Astrocyte (in vitro differentiated cells and primary cell): ENCODE measurements at regions not wholly inside any gene's neighbourhood (a gene's known extent, or its start where the extent isn't known, plus 50 kb on each side); places are given as distances from the start of the nearest gene placed in this dataset.

Experiments used
- DNase-seq: peaks from one replicate; pipeline ENCODE4 v3.0.0-alpha.2; 2010; ENCODE audit warnings: low read depth
- FAIRE-seq: peaks from 2 replicates; lab custom pipeline; 2011; peaks lifted over from hg19 to GRCh38; lab: Jason Lieb, UNC
- H2AFZ ChIP-seq: 2 replicates; pipeline ENCODE4 v1.6.0; 2012; ENCODE audit warnings: low read depth, low read length, inconsistent platforms
- H3K27ac ChIP-seq: 2 replicates; pipeline ENCODE4 v1.5.1; 2011; ENCODE audit warnings: low read depth, low read length, inconsistent platforms
- H3K27me3 ChIP-seq: 2 replicates; pipeline ENCODE4 v1.6.0; 2011; ENCODE audit warnings: low read length, inconsistent platforms; ENCODE audit not compliant: insufficient read depth
- H3K36me3 ChIP-seq: 2 replicates; pipeline ENCODE4 v1.5.1; 2011; ENCODE audit warnings: low read length, inconsistent platforms; ENCODE audit not compliant: insufficient read depth
- H3K4me1 ChIP-seq: 2 replicates; pipeline ENCODE4 v1.5.1; 2011; ENCODE audit warnings: low read length, inconsistent platforms; ENCODE audit not compliant: insufficient read depth
- H3K4me2 ChIP-seq: 2 replicates; pipeline ENCODE4 v1.6.0; 2012; ENCODE audit warnings: low read length, inconsistent platforms
- H3K4me3 ChIP-seq: 2 replicates; pipeline ENCODE4 v1.5.1; 2011; ENCODE audit warnings: low read depth, mild to moderate bottlenecking, low read length, inconsistent platforms; ENCODE audit not compliant: insufficient read depth
- H3K79me2 ChIP-seq: 2 replicates; pipeline ENCODE4 v1.6.0; 2012; ENCODE audit warnings: mild to moderate bottlenecking, low read length, inconsistent platforms; ENCODE audit not compliant: insufficient read depth
- H3K9ac ChIP-seq: 2 replicates; pipeline ENCODE4 v1.6.0; 2012; ENCODE audit warnings: mild to moderate bottlenecking, low read length, inconsistent platforms
- H3K9me3 ChIP-seq: 2 replicates; pipeline ENCODE4 v1.5.1; 2012; ENCODE audit warnings: low read depth, mild to moderate bottlenecking, low read length, inconsistent platforms; ENCODE audit not compliant: insufficient read depth
- H4K20me1 ChIP-seq: 2 replicates; pipeline ENCODE4 v1.6.0; 2012; ENCODE audit warnings: low read length, inconsistent platforms; ENCODE audit not compliant: insufficient read depth
- H3K27ac Mint-ChIP-seq: one replicate; pipeline ENCODE4 v1.8.0; 2021; ENCODE audit warnings: mild to moderate bottlenecking, mixed read lengths; ENCODE audit not compliant: unreplicated experiment
- H3K27me3 Mint-ChIP-seq: one replicate; pipeline ENCODE4 v1.8.0; 2021; ENCODE audit warnings: low read depth, mixed read lengths; ENCODE audit not compliant: unreplicated experiment
- H3K36me3 Mint-ChIP-seq: one replicate; pipeline ENCODE4 v1.8.0; 2021; ENCODE audit warnings: low read depth, mixed read lengths; ENCODE audit not compliant: unreplicated experiment
- H3K4me1 Mint-ChIP-seq: one replicate; pipeline ENCODE4 v1.8.0; 2021; ENCODE audit warnings: low read depth, mixed read lengths; ENCODE audit not compliant: unreplicated experiment
- H3K4me3 Mint-ChIP-seq: one replicate; pipeline ENCODE4 v1.8.0; 2021; ENCODE audit warnings: mild to moderate bottlenecking, moderate library complexity, mixed read lengths; ENCODE audit not compliant: unreplicated experiment
- H3K9me3 Mint-ChIP-seq: one replicate; pipeline ENCODE4 v1.8.0; 2021; ENCODE audit warnings: mild to moderate bottlenecking, mixed read lengths; ENCODE audit not compliant: unreplicated experiment
- CTCF ChIP-seq: IDR thresholded peaks from 2 replicates; pipeline ENCODE4 v1.5.1; 2011; ENCODE audit warnings: low read depth, mild to moderate bottlenecking, inconsistent platforms, low read length, moderate library complexity; ENCODE audit not compliant: insufficient read depth
- EZH2 ChIP-seq: IDR thresholded peaks from 2 replicates; pipeline ENCODE4 v1.6.1; 2012; ENCODE audit warnings: mild to moderate bottlenecking, low read length, inconsistent platforms; ENCODE audit not compliant: insufficient read depth

GRCh38 chr20:39853050-39853449 lies 836.0 kb downstream of the MAFB start:
- DNase-seq: no peak
- FAIRE-seq: no peak
- no peaks in the 10 kb centered on the region for H3K27me3 Mint-ChIP-seq
- H3K27ac ChIP-seq: peak overlapping the region; percentile 43
- no peak overlapping the region for H2AFZ ChIP-seq
- H3K79me2 ChIP-seq: no peaks in the 10 kb centered on the region
- H3K27me3 ChIP-seq: no peaks in the 10 kb centered on the region
- H3K4me3 Mint-ChIP-seq: no peak overlapping the region
- peaks cover 65% of the 10 kb centered on the region for H3K4me1 ChIP-seq
- no peak overlapping the region for H3K9ac ChIP-seq
- no peaks in the 10 kb centered on the region for H4K20me1 ChIP-seq
- no peak overlapping the region for H3K4me3 ChIP-seq
- H3K4me2 ChIP-seq: peak overlapping the region; percentile 69
- no peaks in the 10 kb centered on the region for H3K9me3 ChIP-seq
- H3K36me3 Mint-ChIP-seq: no peaks in the 10 kb centered on the region
- H3K4me1 Mint-ChIP-seq: peaks cover 51% of the 10 kb centered on the region
- no peak for TF ChIP-seq CTCF
- no peak for TF ChIP-seq EZH2
- H3K36me3 ChIP-seq: no peaks in the 10 kb centered on the region
- no peaks in the 10 kb centered on the region for H3K9me3 Mint-ChIP-seq
- H3K27ac Mint-ChIP-seq: peak overlapping the region; percentile 83

GRCh38 chr20:39851459-39851858 lies 837.6 kb downstream of the MAFB start:
- Mint-ChIP-seq H3K27ac (peak overlapping the region; percentile 59), H3K9me3 (no peaks in the 10 kb centered on the region), H3K36me3 (no peaks in the 10 kb centered on the region), H3K27me3 (peaks cover 6% of the 10 kb centered on the region), H3K4me1 (peaks cover 50% of the 10 kb centered on the region), H3K4me3 (no peak overlapping the region)
- FAIRE-seq (no peak), DNase-seq (peak; percentile 81)
- peaks cover 63% of the 10 kb centered on the region for H3K4me1 ChIP-seq
- H3K9ac ChIP-seq: peak overlapping the region; percentile 17
- H3K4me2 ChIP-seq: peak overlapping the region; percentile 52
- no peak overlapping the region for H3K4me3 ChIP-seq
- no peaks in the 10 kb centered on the region for H3K79me2 ChIP-seq
- no peak for TF ChIP-seq CTCF
- no peak for TF ChIP-seq EZH2
- no peaks in the 10 kb centered on the region for H4K20me1 ChIP-seq
- H3K9me3 ChIP-seq: no peaks in the 10 kb centered on the region
- no peaks in the 10 kb centered on the region for H3K27me3 ChIP-seq
- H3K27ac ChIP-seq: peak overlapping the region; percentile 56
- no peaks in the 10 kb centered on the region for H3K36me3 ChIP-seq
- H2AFZ ChIP-seq: no peak overlapping the region

GRCh38 chr20:39850821-39851330 lies 838.2 kb downstream of the MAFB start:
- no peaks in the 10 kb centered on the region for H3K36me3 Mint-ChIP-seq
- Histone ChIP-seq H3K9me3 (no peaks in the 10 kb centered on the region), H3K79me2 (no peaks in the 10 kb centered on the region), H3K4me2 (peak overlapping the region; percentile 52), H3K36me3 (no peaks in the 10 kb centered on the region), H3K4me1 (peaks cover 58% of the 10 kb centered on the region), H2AFZ (no peak overlapping the region), H3K27ac (peak overlapping the region; percentile 56), H3K9ac (peak overlapping the region; percentile 11), H4K20me1 (no peaks in the 10 kb centered on the region), H3K27me3 (no peaks in the 10 kb centered on the region), H3K4me3 (no peak overlapping the region)
- H3K9me3 Mint-ChIP-seq: no peaks in the 10 kb centered on the region
- FAIRE-seq (no peak), DNase-seq (peak; percentile 39)
- H3K27me3 Mint-ChIP-seq: peaks cover 8% of the 10 kb centered on the region
- peaks cover 44% of the 10 kb centered on the region for H3K4me1 Mint-ChIP-seq
- no peak overlapping the region for H3K4me3 Mint-ChIP-seq
- H3K27ac Mint-ChIP-seq: peak overlapping the region; percentile 59
- TF ChIP-seq CTCF (no peak), EZH2 (no peak)
